GM19238 (cell line): ENCODE measurements at regions not wholly inside any gene's neighbourhood (a gene's known extent, or its start where the extent isn't known, plus 50 kb on each side); places are given as distances from the start of the nearest gene placed in this dataset.
"Not testable (repeated sequence)": the region's sequence is repeated elsewhere in the genome, so short reads cannot be mapped to it uniquely, and the experiment has no call there.

Experiments
- DNase-seq: peaks from one replicate; pipeline ENCODE4 v3.0.0; 2011; ENCODE audit warnings: low spot score; ENCODE audit not compliant: insufficient read length

GRCh38 chr1:148386031-148386398, 97.1 kb downstream of the PPIAL4G start:
- DNase-seq = not testable (repeated sequence)

- DNase-seq = no peak
These were observed 97.6 kb downstream of the PPIAL4G start for GRCh38 chr1:148385371-148386030.

DNA sequence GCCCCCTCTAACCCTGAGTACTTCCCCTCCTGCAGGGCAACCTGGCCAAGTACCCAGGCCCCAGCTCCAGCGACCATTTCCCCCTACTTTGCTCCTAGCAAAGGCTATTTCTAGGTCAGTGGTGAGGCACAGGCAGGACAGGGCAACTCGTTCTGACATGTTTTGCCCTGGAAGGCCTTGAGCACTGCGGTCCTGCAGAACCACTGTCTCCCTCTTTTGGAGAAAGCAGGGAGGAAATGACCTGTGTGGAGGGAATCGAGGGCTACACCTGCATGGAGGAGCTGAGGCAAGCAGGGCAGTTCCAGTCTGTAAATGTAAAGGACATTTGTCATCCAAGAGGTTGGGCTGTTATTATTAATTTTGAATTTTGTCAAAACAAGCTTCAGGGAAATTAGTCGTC, 99.1 kb downstream of the PPIAL4G start:
- no peak for DNase-seq

- no peak for DNase-seq
These were observed 103.4 kb downstream of the PPIAL4G start for GRCh38 chr1:148379697-148380096.

DNA sequence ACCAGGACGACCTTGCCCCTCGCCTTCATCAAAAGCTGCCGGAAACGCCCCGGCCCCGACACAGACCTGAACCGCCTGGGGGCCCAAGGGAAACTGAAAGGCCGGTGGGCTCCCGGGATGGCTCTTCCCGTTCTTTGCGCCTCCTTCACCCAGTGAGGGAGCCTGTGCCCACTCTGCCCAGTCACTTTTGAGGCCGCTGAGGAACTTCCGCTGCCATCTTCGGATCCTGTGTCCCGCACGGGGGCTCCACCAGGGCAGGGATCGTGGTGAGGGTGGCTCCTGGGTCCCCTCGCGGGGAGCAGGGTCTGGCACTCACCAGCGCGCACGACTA, 104.0 kb downstream of the PPIAL4G start:
- DNase-seq = no peak

DNA sequence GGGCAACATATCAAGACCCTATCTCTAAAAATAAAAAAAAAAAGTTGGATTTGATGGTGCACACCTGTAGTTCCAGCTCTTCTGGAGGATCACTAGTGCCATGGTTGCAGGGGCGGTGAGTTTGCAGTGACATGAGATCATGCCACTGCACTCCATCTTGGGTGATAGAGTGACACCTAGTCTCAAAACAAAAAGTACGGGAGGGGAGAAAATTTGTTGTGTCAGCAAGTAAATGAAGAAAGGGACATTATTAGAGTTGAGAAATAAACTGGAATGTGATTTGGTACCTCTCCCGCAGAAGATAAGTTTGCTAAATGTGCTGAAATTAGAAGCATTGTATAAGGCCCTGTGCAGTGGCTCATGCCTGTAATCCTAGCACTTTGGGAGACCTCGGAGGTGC, 105.1 kb downstream of the PPIAL4G start:
- DNase-seq = not testable (repeated sequence)

GRCh38 chr1:148377045-148377444, 106.1 kb downstream of the PPIAL4G start:
- DNase-seq = not testable (repeated sequence)

- DNase-seq = no peak
These were observed 109.0 kb downstream of the PPIAL4G start for GRCh38 chr1:148374101-148374500.

GRCh38 chr1:148373192-148373925, 109.7 kb downstream of the PPIAL4G start:
- DNase-seq = no peak

GRCh38 chr1:148372731-148373130, 110.4 kb downstream of the PPIAL4G start:
- DNase-seq = no peak

DNA sequence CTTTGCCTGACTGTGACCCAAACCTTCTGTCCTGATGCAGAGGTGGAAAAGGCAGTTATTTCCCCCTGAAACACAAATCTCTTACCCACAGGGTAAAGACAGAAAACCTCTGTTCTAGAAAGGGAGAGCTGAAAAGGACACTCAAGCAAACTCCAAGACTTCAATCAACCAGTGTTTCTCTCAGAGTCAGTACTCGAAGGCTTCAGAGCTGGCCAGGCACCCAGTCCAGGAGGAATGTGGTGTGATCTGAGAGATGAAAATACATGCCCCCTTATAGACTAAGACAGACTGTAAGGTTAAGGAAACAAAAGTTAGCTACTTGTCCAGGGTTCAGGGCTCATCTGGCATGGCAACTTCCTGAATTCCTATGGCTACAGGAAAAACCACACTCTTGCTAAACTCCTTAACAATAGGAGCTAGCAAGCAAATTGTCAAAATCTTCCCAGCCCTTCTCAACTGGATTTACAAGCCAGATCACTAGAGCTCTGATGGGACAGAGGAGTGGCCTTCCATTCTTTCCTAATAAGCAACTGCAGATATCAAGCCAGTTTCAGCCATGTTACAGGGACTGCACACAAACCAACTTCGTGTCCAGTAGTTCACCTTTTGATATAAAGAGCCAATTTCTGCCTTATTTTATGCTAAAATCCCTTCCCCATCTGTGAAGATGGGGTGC, 110.9 kb downstream of the PPIAL4G start:
- DNase-seq = not testable (repeated sequence)

GRCh38 chr1:148371551-148371994, 111.5 kb downstream of the PPIAL4G start:
- DNase-seq = peak; percentile 27

DNA sequence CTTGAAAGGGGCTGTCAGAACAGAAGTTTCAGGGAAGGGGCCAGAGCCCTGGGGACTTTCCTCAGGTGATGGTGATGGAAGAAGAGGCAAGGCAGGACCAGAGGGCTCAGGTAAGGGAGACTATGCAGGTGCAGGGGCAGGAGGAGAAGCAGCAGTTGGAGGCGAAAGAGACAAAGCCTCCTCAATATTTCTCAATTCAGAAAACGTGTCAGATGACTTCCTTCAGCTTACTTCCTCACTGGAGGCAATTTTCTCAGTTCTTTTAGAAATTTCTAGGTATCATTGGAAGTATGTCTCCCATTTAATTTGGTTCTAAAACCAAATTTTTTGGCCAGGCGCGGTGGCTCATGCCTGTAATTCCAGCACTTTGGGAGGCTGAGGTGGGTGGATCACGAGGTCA, 112.4 kb downstream of the PPIAL4G start:
- DNase-seq = not testable (repeated sequence)

DNA sequence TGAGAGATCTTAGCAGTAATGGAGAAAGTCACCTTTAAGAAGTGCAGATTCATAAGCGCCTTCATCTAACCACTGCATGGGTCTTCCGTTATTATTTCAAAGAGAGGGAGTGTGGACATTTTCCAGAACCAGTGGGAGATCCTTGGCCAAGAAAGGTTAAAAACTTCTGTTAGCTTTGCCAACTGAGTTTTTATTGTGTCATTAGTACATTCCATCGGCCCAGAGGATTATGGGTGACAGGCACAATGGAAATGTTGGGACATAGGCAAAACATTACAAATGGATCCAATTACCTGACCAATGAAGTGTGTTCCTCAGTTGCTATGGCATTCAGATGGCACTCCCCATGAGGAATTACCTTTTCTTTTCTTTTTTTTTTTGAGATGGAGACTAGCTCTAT, 115.5 kb downstream of the PPIAL4G start:
- no peak for DNase-seq

- not testable (repeated sequence) for DNase-seq
These were observed 116.9 kb downstream of the PPIAL4G start for GRCh38 chr1:148366136-148366753.

DNA sequence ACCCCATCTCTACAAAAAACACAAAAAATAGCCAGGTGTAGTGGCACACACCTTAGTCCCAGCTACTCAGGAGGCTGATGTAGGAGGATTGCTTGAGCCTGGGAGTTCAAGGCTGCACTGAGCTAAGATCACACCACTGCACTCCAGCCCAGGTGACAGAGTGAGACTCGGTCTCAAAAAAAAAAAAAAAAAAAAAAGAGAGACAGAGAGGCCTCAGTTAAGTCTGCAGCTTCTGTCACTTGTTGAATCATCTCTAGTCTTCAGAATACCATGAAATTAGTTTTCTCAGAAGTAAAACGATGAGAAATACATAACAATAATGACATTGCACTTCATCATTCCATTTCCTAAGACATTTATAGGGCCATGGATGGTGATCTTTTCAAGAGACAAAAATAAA, 118.0 kb downstream of the PPIAL4G start:
- not testable (repeated sequence) for DNase-seq

GRCh38 chr1:148363979-148364378, 119.1 kb downstream of the PPIAL4G start:
- DNase-seq = not testable (repeated sequence)

- DNase-seq = no peak
These were observed 119.7 kb downstream of the PPIAL4G start for GRCh38 chr1:148363439-148363810.

DNA sequence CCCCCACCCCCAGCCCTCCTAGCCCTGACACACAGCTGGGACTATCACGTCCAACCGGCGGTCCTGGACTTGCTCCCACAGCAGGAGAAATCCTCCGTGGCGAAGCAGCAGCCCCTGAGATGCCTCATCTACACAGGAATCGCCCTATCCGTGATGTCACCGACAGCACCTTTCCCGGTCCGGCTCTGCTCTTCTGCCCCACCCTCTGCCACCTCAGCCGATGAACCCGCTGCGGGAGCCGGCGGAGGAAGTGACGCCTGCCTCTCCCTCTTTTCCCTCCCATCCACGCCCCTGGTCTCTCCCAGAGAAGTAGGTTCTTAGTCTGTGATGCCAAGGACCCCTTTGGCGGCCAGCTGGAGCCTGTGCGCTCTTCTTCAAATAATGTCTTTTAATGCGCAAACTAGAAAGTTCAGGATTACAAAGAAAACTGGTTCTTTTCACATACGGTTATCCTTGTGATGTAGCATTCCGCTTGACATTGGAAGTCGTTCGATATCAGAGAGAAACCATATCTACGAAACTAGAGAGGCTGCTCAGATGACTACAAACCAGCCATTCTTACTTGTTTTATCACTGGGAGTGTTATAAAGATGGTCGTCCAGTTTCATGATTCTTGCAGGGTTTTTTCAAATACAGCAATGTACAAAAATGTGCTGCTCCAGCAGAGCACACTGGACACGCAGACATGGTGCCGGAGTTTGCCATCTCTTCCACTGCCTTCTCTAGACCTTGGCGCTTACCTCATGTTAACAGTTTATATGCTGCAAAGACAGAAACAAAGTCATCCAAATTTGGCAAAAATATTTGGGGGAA, 120.3 kb downstream of the PPIAL4G start:
- DNase-seq = no peak

DNA sequence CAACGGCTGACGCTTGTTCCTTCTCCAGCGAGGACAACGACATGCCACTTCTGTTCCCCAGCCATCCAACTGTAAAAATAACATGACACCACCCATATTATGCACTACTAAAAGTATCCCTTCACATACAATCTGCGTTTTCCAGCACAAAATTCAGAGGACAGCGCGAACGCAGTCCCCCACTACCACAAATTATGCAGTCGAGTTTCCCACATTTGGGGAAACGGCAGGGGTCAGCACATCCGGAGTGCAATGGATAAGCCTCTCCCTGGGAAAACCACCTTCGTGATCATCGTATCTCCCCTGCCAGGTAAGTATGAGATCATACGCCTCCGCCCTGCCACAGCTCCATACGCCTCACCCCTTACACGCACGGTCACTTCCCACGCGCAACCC, 120.9 kb downstream of the PPIAL4G start:
- no peak for DNase-seq
